Fibroblast of peridontal ligament (primary cell): ENCODE measurements at regions not wholly inside any gene's neighbourhood (a gene's known extent, or its start where the extent isn't known, plus 50 kb on each side); places are given as distances from the start of the nearest gene placed in this dataset.
"Not testable (repeated sequence)": the region's sequence is repeated elsewhere in the genome, so short reads cannot be mapped to it uniquely, and the experiment has no call there.

Source experiments
- DNase-seq: peaks from one replicate; pipeline ENCODE4 v3.0.0-alpha.2; 2010; ENCODE audit errors: extremely low read depth

- DNase-seq: peak; percentile 82
Measured at GRCh38 chr9:71364186-71364955, 242.9 kb upstream of the TRPM3 start.

DNA sequence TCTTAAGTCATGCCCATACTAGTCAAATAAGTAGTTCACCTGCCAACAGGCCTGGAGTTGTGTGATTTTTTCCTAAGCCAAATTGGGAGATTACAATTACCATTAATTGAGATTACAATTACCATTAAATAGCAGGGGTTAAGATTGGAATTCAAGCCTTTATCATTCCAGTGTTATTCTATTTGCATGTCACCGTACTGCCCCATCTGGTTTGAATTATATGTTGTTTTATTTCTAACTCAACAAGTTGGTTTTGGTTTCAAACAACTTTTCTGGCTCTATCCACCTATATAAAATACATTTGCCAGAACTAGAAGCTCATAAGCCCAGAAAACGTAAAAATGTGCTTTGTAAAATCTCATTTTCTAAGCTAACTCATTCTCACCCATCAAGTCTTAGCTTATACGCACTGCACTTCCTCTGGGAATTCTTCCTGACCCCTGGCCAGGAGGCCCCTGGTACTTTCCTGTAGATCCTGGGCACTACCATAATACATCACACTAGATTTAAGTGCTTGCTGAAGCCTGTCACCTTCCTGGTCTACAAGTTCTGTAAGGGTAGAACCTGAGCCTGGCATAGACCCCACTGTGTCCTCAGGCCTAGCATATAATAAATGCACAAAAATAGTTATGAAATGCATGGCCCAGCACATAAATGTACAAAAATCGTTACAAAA, 242.0 kb upstream of the TRPM3 start:
- peak; percentile 86 for DNase-seq

DNA sequence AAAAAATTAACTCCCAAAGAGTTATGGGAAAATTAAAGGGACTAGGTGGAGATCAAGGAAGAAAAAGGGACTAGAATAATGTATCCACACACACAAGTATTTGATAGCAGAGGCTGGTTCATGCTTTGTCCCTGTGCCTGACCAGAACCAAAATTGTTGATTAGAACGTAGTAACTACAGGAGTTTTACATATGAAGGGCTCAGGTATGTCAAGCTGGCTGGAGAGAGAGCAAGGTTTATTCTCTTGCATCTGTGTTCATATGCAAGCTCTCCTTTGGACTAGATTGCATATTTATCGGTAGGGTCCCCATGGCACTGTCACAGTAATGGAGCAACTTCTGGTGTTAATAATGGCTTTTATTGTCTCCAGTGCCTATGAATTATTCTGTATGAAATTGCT, 239.9 kb upstream of the TRPM3 start:
- DNase-seq: no peak

DNA sequence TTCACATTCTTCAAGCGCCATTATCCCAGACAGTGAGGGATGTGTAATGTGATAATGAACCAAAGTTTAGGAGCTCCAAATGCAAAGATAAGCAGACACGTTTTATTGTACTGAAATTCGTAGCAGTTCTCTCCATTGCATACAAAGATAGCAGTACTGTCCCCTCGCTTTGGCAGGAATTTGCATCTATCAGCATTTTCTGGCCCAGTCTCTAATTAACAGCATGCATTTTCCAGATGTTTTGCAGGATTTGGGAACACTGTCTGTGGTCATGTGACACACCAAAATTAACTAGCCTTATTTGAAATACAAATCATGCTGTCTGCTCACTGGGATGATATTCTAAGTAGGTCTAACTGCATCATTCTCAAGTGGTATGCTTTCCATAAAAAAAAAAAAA, 235.9 kb upstream of the TRPM3 start:
- DNase-seq: no peak

DNA sequence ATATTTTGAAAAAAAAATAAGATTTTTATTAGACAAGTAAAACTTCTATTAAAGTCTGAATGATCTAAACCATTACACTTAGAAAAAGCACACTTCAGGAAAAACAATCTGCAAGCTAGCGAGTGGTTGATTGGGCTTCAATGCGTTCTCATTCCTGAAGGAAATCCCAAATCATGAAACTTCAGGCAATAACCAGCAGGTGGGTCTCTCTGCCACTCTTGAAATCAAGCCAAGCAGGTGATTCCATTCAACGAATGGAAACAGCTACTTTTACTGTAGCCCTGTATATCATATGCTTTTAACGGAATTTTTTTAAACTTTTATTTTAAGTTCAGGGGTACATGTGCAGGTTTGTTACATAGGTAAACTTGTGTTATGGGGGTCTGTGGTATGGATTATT, 234.5 kb upstream of the TRPM3 start:
- DNase-seq: no peak

DNA sequence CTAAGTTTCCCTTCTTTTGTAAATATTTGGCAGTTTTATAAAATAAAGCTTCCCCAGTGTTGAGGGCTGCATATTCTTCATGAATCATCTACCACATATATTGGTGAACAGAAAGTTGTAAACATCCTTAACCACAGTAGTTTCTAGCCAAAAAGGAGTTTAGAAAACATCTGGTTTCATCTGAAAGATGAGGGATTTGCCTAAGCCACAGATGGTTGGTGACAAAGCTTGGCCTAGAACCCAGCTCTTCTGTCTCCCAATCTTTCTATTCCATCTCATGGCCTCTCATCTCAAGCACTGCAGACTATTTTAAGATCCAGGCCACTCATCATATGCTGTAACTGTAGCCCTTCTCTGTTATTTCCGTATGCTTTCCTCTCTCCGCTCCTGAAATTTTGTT, 232.3 kb upstream of the TRPM3 start:
- peak; percentile 98 for DNase-seq

GRCh38 chr9:71352837-71353236, 231.4 kb upstream of the TRPM3 start:
- peak; percentile 26 for DNase-seq

GRCh38 chr9:71349218-71349617, 227.8 kb upstream of the TRPM3 start:
- peak; percentile 95 for DNase-seq

DNA sequence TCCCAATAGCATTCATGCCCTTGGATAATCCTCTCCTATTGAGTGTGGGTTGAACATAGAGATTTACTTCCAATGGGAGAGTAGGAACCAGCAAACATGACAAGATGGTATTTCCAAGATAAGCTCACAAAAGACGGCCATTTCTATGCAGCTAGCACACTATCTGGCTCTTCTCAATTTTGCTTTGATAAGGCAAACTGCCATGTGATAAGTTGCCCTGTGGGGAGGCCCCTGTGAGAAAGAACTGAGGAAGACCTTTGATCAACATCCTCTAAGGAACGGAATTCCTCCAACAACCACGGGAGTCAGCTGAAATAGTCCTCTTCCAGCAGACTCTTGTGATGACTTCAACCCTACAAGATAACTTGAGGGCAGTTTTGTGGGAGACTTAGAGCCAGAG, 211.9 kb upstream of the TRPM3 start:
- no peak for DNase-seq

GRCh38 chr9:71331603-71332002, 210.2 kb upstream of the TRPM3 start:
- no peak for DNase-seq

- no peak for DNase-seq
Measured at GRCh38 chr9:71329873-71330272, 208.5 kb upstream of the TRPM3 start.

DNA sequence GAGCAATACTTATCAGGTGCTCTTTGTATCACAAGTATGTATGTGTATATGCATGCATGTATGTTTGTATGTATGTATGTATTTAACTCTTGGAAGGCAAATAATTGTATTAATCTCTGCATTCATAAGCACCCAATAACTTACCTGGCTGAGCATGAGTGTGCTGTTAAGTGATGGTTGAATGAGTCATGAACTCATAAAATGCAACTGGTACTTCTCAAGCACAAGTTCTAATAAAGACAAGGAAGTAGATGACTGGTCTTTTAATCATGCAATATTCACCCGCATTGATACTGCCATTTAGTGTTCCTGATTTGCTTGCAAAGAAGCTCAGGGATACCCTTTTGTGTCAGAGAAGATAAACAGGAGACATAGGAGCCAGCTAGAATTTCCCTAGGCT, 204.9 kb upstream of the TRPM3 start:
- DNase-seq: no peak

DNA sequence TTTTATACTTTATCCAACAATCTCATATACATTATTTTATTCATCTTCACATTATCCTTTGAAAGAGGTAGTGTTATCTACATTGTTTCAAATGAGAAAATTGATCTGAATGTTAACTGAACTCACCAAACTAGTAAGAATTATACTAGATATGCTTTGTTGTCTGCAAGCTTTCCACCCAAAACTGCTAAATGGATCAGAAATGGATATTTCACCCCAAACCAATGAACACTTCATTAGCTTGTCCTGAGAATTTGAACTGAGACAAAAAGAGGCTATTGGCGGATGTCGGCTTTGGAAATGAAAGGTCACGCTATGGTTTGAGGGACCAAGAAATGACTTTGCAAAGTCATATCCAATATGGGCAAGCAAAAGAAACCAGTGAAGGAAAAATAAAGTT, 201.9 kb upstream of the TRPM3 start:
- DNase-seq: no peak

DNA sequence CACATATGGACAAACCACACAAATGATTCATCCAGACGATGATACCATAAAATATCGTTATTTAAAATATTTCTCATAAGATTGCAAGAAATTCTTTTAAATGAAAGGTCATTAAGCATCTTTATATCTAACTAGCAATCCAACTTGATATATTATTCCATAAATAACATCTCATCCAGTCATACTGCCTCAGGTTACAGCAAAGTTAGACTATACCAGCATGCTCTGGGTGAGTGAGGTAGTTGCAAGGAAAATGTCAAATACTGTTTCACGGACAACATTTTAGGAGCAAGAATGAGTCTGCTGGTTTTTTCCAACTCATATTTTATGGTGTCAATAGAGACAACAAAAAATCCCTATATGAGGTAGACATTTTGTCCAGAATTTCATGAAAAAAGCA, 200.9 kb upstream of the TRPM3 start:
- no peak for DNase-seq

- DNase-seq: no peak
Measured at GRCh38 chr9:71308454-71308853, 187.0 kb upstream of the TRPM3 start.

DNA sequence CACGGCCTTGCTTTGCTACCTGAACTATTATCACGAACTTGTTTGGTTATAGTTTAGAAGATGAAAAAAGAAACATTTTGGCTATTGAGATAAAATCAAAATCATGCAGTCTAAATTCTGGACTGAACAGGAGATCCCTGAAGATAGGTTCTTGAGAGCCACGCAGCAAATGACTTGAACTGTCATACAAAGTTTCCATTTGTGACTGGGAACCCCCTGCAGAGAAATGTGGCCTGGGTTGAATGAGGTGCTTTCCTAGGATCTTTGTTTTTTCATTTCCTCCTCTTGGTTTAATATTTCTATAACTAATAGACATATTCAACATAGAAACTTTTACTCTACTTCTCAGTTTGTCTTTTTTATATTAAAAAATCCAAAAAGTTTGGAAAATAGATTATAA, 184.7 kb upstream of the TRPM3 start:
- DNase-seq: no peak

GRCh38 chr9:71303351-71303750, 181.9 kb upstream of the TRPM3 start:
- DNase-seq: peak; percentile 75

GRCh38 chr9:71302776-71303175, 181.4 kb upstream of the TRPM3 start:
- DNase-seq: peak; percentile 68

DNA sequence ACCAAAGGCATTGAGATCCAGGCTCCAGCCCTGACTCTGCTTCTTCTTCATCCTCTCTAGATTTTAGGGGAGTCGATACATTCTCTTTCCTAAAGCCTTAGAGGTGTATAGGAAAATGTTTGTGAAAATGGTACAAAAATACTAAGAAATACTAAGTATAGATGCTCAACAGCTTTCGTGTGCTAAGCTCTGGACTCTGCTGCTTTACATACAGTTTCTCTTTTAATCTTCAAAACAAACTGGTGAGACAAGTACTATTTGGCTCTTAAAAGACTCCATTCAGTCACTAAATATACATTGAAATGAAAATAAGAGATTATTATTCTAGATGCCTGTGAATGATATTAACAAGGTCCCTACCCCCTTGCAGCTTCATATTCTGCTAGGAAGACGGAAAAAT, 174.5 kb upstream of the TRPM3 start:
- no peak for DNase-seq

DNA sequence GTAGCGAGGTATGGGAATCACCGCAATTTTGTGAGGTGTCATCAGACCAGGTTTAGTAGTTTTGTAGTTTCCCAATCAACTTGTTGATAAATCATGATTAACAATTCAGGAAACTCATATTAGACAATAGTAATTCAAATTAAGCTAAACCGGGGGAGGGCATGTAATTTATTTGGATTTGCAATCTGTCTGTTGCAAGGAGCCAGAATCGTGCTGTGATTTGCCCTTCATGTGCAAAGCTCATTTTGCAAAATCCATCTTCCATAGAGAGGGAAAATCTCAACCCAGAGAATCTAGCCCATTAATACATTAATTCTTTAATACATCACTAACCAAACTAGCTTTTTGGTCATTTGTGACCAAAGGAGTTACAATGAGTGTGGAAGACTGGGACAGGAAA, 164.7 kb upstream of the TRPM3 start:
- no peak for DNase-seq

DNA sequence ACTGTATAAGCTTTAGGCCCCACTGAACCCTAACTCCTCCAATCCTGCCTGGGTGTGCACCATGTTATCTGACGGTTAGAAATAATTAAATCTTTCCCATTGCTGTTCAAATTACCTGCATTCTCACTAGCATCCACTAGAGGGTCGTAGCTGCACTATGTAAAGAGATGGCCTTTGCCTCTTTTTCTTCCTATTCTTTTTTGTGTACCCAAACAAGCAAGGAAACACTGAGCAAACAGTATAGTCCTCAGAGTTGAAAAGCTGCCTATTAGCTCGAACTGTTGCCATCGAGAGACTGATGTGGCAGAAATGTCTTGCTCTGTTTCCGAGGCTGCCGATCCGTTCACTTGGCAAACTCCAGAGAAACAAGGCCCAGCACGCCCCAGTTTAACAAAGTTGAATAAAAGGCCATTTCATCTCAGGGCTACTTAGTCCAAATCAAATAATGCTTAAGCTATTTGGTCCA, 163.8 kb upstream of the TRPM3 start:
- peak; percentile 85 for DNase-seq

DNA sequence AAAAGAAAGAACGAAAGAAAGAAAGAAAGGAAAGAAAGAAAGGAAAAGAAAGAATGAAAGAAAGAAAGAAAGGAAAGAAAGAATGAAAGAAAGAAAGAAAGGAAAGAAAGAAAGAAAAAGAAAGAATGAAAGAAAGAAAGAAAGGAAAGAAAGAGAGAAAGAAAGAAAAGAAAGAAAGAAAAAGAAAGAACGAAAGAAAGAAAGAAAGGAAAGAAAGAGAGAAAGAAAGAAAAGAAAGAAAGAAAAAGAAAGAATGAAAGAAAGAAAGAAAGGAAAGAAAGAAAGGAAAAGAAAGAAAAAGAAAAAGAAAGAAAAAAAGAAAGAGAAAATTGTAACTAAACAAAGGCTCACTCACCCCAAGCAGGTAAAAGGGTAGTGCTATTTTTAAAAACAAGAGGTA, 160.7 kb upstream of the TRPM3 start:
- DNase-seq: not testable (repeated sequence)

DNA sequence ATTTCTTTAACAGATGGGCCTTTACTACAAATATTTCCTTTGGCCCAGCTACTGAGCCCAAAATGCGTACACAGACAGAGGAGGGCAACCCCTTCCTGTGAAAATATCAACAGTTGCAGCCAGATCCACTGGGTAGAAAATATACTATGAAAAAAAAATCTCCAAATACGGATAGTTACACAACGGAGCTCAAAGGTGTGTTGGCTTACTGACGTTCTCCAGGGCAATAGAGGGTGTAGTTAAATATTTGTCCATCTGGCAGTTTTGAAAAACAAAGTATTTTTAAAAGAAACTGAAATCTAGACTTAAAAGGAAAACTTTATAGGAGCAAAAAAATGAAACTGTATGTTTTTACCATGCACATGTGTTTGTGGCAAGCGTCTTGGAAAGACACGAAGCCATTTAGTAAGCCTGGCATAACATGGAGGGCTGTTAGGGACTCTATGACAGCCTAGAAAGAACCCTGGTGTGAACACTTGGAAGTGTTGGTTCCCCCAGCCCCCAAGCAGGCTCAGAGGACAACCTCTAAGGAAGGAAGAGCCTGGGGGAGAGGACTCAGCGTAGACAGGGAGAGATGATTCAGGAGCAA, 157.8 kb upstream of the TRPM3 start:
- DNase-seq: no peak
